IMR-90 (cell line): ENCODE measurements at regions not wholly inside any gene's neighbourhood (a gene's known extent, or its start where the extent isn't known, plus 50 kb on each side); places are given as distances from the start of the nearest gene placed in this dataset.

ENCODE experiments used
- BHLHE40 ChIP-seq: fragments of 150-350 bp; IDR thresholded peaks from 2 replicates; pipeline ENCODE4 v1.6.1; 2016; ENCODE audit warnings: mild to moderate bottlenecking, low read depth, low read length
- CEBPB ChIP-seq: IDR thresholded peaks from 2 replicates; pipeline ENCODE4 v1.6.1; 2012; ENCODE audit warnings: low read depth, low read length, improper control_type of control experiment
- CTCF ChIP-seq: conservative IDR thresholded peaks from 2 replicates; pipeline ENCODE4 v1.5.1; 2012; ENCODE audit warnings: mild to moderate bottlenecking, low read depth, low read length, improper control_type of control experiment
- FOS ChIP-seq: fragments of 150-350 bp; IDR thresholded peaks from 2 replicates; pipeline ENCODE4 v1.6.1; 2016; ENCODE audit warnings: low read depth, low read length
- MXI1 ChIP-seq: IDR thresholded peaks from 2 replicates; pipeline ENCODE4 v1.6.1; 2012; ENCODE audit warnings: low read depth, mild to moderate bottlenecking, low read length, moderate library complexity, borderline replicate concordance
- POLR2A ChIP-seq: IDR thresholded peaks from 2 replicates; pipeline ENCODE4 v1.6.1; 2012; ENCODE audit warnings: mild to moderate bottlenecking, low read depth, low read length
- RAD21 ChIP-seq: IDR thresholded peaks from 2 replicates; pipeline ENCODE4 v1.6.1; 2012; ENCODE audit warnings: low read length, improper control_type of control experiment
- RCOR1 ChIP-seq: IDR thresholded peaks from 2 replicates; pipeline ENCODE4 v1.6.1; 2012; ENCODE audit warnings: mild to moderate bottlenecking, low read length, improper control_type of control experiment; ENCODE audit not compliant: insufficient replicate concordance
- RFX5 ChIP-seq: IDR thresholded peaks from 2 replicates; pipeline ENCODE4 v1.8.0; 2012; ENCODE audit warnings: low read depth, mild to moderate bottlenecking, low read length, moderate library complexity
- SMC3 ChIP-seq: fragments of 150-350 bp; IDR thresholded peaks from 2 replicates; pipeline ENCODE4 v1.6.1; 2016; ENCODE audit warnings: low read depth, mild to moderate bottlenecking, antibody characterized with exemption, low read length, moderate library complexity
- USF2 ChIP-seq: fragments of 150-350 bp; IDR thresholded peaks from 2 replicates; pipeline ENCODE4 v1.6.1; 2017; ENCODE audit warnings: mild to moderate bottlenecking, antibody characterized with exemption, low read length, low read depth

- TF ChIP-seq CTCF (no peak), POLR2A (no peak), BHLHE40 (no peak), RFX5 (no peak), MXI1 (no peak), CEBPB (no peak), FOS (no peak), RCOR1 (no peak), SMC3 (no peak), USF2 (no peak), RAD21 (no peak)
These were observed 376.0 kb upstream of the PAPPA start for GRCh38 chr9:115777610-115778009.
